Small intestine (tissue), 7 donors: ENCODE measurements at regions not wholly inside any gene's neighbourhood (a gene's known extent, or its start where the extent isn't known, plus 50 kb on each side); places are given as distances from the start of the nearest gene placed in this dataset.

Experiments used
- DNase-seq, 2 donors: peaks; one replicate each; pipeline versions ENCODE4 v3.0.0 to v3.0.0-alpha.2; 2013
- FAIRE-seq: peaks from 2 replicates; lab custom pipeline; 2012; peaks lifted over from hg19 to GRCh38; lab: Jason Lieb, UNC
- H3K27ac ChIP-seq, 3 donors: one replicate each; pipeline ENCODE4 v1.5.1; 2013; ENCODE audit warnings: low read length in 2 of 3, mild to moderate bottlenecking in 2 of 3, control low read depth in 1 of 3, inconsistent platforms in 1 of 3, low read depth in 1 of 3, moderate library complexity in 1 of 3
- H3K27me3 ChIP-seq, 3 donors: one replicate each; pipeline ENCODE4 v1.6.1; 2013; ENCODE audit warnings: low read length in 3 of 3, inconsistent platforms in 1 of 3; ENCODE audit not compliant: control insufficient read depth in 3 of 3, insufficient read depth in 3 of 3
- H3K36me3 ChIP-seq, 3 donors: one replicate each; pipeline ENCODE4 v1.6.1; 2013; ENCODE audit warnings: low read length in 3 of 3, inconsistent platforms in 1 of 3, low read depth in 1 of 3, mild to moderate bottlenecking in 1 of 3, moderate library complexity in 1 of 3; ENCODE audit not compliant: control insufficient read depth in 3 of 3, insufficient read depth in 2 of 3
- H3K4me1 ChIP-seq, 3 donors: one replicate each; pipeline ENCODE4 v1.6.1; 2013; ENCODE audit warnings: low read length in 2 of 3, inconsistent platforms in 1 of 3, low read depth in 1 of 3, mild to moderate bottlenecking in 1 of 3, moderate library complexity in 1 of 3; ENCODE audit not compliant: control insufficient read depth in 3 of 3, insufficient read depth in 2 of 3
- H3K4me3 ChIP-seq, 3 donors: one replicate each; pipeline ENCODE4 v1.5.1; 2013; ENCODE audit warnings: low read length in 3 of 3, control low read depth in 1 of 3, inconsistent platforms in 1 of 3, low read depth in 1 of 3, mild to moderate bottlenecking in 1 of 3, moderate library complexity in 1 of 3
- H3K9me3 ChIP-seq, 2 donors: one replicate each; pipeline ENCODE4 v1.6.1; 2013; ENCODE audit warnings: low read depth in 1 of 2, low read length in 1 of 2; ENCODE audit not compliant: control insufficient read depth in 2 of 2, insufficient read depth in 1 of 2
- WGBS, 3 donors: extraction: QIAGEN DNeasy Blood & Tissue Kit; methylation state at CpG; one replicate each; pipeline ENCODE4 v1.1.7; 2013; 5-methylcytosine and 5-hydroxymethylcytosine counted together
- donor health status: healthy with polysubstance abuse.
- donor health status: control.
- donor health status: control.
- donor health status: Bipolar disorder and iron deficiency.
- donor health status: healthy.

DNA sequence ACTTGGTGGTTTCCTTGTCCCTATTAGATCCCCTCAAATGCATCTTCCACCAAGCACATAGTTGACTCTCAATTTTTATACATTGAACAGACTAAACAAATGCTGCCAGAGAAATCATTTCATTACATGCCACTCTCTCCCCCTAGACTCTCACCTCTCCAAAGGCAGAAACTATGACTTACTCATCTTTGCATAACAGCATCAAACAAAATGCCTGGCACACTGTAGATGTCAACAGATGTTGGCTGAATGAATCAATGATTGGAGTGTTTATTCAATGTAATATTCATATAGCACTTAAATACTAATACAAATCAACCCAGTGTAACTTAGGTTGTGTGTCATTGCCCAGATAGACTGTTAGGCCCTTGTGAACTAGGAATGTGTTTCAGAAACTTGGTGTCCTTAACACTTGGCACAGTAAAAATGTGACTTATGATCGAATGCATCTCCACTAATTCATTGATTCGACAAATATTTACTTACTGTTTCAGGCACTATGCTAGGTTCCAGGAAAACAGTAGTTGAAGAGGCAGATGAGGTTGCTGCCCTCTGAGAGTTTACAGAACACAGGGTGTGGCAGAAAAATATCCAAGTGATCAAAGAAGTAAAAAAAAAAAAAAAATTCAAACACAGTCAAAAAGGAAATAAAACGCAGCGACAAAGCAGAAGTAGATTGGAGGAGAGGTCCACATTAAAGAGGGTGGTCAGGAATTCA is 188.5 kb upstream of the LRRN1 start:
- no peaks in the 10 kb centered on the region for H3K4me1 ChIP-seq
- FAIRE-seq, result no peak
- 35 to 47% (median 44%) methylated on average over 4 of the region's 4 CpGs for WGBS, 3 donors

DNA sequence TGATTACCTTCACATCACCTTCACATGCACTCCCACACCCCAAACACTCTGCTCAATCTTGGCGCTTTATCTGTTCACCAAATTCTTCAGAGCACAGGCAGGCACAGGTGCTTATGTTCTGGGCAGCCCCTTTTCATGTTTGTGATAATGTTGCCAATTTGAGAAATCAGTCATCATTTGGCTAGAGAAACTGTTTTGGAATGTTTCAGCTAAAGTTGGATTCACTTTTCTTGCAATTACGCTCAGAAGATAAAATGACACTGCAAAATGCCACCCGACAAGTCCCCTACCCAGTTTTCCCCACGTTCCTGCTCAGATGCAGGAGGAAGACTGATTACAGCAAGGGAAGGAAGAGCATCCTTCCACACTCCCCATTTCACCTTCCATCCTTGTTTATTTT is 192.9 kb upstream of the LRRN1 start:
- Histone ChIP-seq H3K4me3 (no peak overlapping the region), H3K4me1 (no peaks in the 10 kb centered on the region), H3K9me3 (peaks cover 0 to 2% of the 10 kb centered on the region in 2 donors), H3K27me3 (no peaks in the 10 kb centered on the region), H3K27ac (no peak overlapping the region), H3K36me3 (no peaks in the 10 kb centered on the region)
- 87 to 89% (median 87%) methylated on average over 4 of the region's 4 CpGs for WGBS, 3 donors
- FAIRE-seq, result no peak
- DNase-seq, result no peak

More for the DNA sequence above, 188.5 kb upstream of the LRRN1 start:
- no peak for DNase-seq
- Histone ChIP-seq H3K9me3 (peaks cover 0 to 2% of the 10 kb centered on the region in 2 donors), H3K27ac (no peak overlapping the region), H3K4me3 (no peak overlapping the region), H3K27me3 (no peaks in the 10 kb centered on the region), H3K36me3 (no peaks in the 10 kb centered on the region)

DNA sequence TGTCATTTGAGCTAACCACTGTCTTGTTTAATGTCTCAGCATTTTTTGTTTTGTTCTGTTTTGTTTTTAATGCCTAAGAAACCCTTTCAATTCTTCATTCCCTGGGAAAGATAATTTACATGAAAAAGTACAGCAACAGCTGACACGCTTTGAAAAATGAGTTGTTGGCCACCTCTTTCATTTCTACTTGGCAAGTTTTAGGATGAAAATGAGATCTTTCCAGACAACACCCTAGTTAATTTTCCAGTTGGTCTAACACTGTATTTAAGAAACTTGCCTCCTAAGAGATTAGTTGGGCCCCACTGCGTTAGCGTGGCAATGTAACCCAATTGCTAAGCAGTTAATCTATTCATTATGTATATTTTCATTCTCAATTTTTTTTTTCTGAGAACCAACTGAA is 194.0 kb upstream of the LRRN1 start:
- no peaks in the 10 kb centered on the region for H3K27me3 ChIP-seq
- peaks cover 0 to 2% of the 10 kb centered on the region in 2 donors for H3K9me3 ChIP-seq
- DNase-seq, result no peak
- no peak overlapping the region for H3K4me3 ChIP-seq
- no peak overlapping the region for H3K27ac ChIP-seq
- WGBS, 3 donors, result 75 to 90% (median 80%) methylated on average over 3 of the region's 3 CpGs
- no peaks in the 10 kb centered on the region for H3K36me3 ChIP-seq
- FAIRE-seq, result no peak
- H3K4me1 ChIP-seq, result no peaks in the 10 kb centered on the region

DNA sequence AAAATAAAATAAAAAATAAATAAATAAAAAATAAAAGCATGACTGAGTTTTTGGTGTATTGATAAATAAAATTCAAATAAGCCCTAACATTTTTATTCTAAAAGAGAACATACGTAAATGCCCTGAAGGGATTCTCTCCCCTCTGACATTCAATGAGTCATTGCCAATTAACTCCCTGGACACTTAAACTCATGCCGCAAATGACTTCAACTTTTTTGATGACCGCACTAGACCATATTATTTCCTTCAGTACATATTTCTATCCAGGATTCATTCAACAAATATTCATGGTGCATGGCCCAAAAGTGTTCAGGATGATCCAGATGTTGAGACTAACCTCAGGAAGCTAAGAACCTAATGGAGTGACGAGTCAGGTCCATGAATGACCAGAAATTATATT is 195.9 kb upstream of the LRRN1 start:
- Histone ChIP-seq H3K27ac (no peak overlapping the region), H3K9me3 (no peaks in the 10 kb centered on the region), H3K36me3 (no peaks in the 10 kb centered on the region), H3K4me1 (no peaks in the 10 kb centered on the region), H3K4me3 (no peak overlapping the region), H3K27me3 (no peaks in the 10 kb centered on the region)
- DNase-seq (no peak), FAIRE-seq (no peak)
- 94 to 96% (median 96%) methylated on average over 4 of the region's 4 CpGs for WGBS, 3 donors

DNA sequence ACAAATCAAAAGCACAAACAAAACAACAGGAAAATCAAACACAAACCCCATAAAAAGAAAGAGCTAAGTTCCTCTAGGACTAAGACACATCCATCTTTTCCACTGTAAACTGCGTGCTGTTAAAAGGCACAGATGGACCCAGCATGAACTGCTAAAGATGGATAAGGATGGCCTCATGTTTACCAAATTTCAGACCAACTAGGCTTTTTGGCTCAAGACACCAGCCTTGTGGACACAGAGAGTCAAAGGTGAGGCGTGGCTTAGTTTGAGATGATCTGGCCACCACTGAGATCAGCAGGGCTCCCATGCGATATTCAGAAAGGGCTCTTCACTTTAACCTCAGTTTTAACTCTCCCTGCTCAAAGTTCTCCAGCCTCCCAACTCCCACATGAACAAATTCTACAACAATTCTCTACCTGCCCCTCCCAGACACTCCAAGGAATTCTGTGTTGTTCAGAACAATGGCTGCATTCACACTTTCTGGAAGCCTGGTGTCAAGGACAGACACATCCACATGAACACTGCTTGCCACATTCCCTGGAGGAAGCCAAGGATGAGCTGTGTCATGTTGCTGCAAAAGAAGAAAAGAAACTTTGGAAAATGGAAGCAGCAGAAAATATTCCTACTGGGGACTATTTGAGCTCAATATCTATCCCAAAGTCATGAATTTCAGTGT is 198.4 kb upstream of the LRRN1 start:
- no peaks in the 10 kb centered on the region for H3K27me3 ChIP-seq
- H3K36me3 ChIP-seq, result no peaks in the 10 kb centered on the region
- H3K27ac ChIP-seq, result no peak overlapping the region
- no peaks in the 10 kb centered on the region for H3K4me1 ChIP-seq
- FAIRE-seq (no peak), DNase-seq (no peak)
- H3K9me3 ChIP-seq, result no peaks in the 10 kb centered on the region
- 69 to 80% (median 75%) methylated on average over 3 of the region's 3 CpGs for WGBS, 3 donors
- H3K4me3 ChIP-seq, result no peak overlapping the region

DNA sequence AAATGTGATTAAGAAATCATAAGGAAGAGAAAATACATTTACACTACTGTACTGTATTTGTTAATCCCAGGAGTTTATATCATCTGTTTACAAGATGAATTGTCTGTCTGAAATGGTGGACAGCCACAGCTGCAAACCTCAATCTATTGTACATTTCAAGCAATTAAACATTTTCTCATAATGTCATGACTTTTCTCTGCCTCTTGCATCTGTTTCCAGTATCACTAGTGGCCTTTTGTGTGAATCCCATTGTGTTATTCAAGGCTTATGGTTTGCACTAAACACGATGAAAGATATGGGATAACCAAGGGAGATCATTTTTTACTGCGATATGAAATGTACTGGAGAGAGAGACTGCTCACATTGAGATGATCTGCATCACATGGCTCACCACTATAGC is 200.2 kb upstream of the LRRN1 start:
- Histone ChIP-seq H3K4me3 (no peak overlapping the region), H3K4me1 (no peaks in the 10 kb centered on the region)

DNA sequence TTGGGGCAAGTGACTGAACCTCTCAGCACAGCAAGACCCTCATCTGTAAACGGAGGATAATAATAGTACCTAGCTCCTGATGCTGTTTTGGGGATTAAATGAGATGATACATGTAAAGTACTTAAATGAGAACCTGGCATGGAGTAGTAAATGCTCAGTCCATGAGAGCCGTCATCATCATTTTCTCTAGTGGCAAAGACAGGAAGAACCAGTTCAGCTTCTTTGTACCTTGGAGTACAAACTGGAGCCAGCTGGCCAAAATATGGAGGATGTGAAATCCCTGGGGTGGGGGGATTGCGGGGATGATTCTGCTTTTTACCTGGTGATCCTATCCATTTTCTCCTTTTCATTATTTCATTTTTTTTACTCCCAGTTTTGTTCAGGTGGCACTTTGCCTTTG is 204.2 kb upstream of the LRRN1 start:
- H3K4me3 ChIP-seq, result no peak overlapping the region
- no peaks in the 10 kb centered on the region for H3K9me3 ChIP-seq
- no peaks in the 10 kb centered on the region for H3K4me1 ChIP-seq
- H3K27me3 ChIP-seq, result no peaks in the 10 kb centered on the region
- DNase-seq (no peak), FAIRE-seq (no peak)
- WGBS, 3 donors, result 84 to 88% (median 86%) methylated on average over 3 of the region's 3 CpGs
- H3K27ac ChIP-seq, result no peak overlapping the region
- no peaks in the 10 kb centered on the region for H3K36me3 ChIP-seq

More for the DNA sequence above, 200.2 kb upstream of the LRRN1 start:
- FAIRE-seq (no peak), DNase-seq (no peak)
- Histone ChIP-seq H3K27me3 (no peaks in the 10 kb centered on the region), H3K9me3 (no peaks in the 10 kb centered on the region), H3K27ac (no peak overlapping the region), H3K36me3 (no peaks in the 10 kb centered on the region)
- 80 to 83% (median 82%) methylated on average over 2 of the region's 2 CpGs for WGBS, 3 donors

DNA sequence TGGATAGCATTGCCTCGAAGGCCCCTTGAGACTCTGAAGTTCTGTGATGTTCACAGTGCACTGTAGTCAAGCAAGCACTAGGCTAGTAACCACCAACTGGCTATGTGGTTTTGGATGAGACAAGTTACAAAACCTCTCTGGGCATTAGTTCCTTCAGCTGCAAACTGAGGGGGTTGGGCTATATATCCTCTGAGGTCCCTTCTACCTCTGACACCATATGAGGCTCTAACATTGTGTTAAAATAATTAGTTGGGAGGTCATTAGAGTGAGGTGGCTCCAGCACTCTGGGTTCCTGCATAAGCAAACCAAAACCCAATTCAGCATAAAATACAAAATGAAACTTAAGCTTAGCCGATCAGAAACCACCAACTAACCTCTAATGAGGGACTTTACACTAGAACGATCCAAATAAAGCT is 209.5 kb upstream of the LRRN1 start:
- no peak for DNase-seq
- no peak overlapping the region for H3K4me3 ChIP-seq
- H3K4me1 ChIP-seq, result no peaks in the 10 kb centered on the region
- no peak overlapping the region for H3K27ac ChIP-seq
- no peaks in the 10 kb centered on the region for H3K9me3 ChIP-seq
- H3K27me3 ChIP-seq, result no peaks in the 10 kb centered on the region
- WGBS, 3 donors, result 73 to 78% (median 75%) methylated on average over 3 of the region's 3 CpGs
- no peaks in the 10 kb centered on the region for H3K36me3 ChIP-seq
- no peak for FAIRE-seq
